ENCODE measurements at regions not wholly inside any gene's neighbourhood (a gene's known extent, or its start where the extent isn't known, plus 50 kb on each side); places are given as distances from the start of the nearest gene placed in this dataset.

DNA sequence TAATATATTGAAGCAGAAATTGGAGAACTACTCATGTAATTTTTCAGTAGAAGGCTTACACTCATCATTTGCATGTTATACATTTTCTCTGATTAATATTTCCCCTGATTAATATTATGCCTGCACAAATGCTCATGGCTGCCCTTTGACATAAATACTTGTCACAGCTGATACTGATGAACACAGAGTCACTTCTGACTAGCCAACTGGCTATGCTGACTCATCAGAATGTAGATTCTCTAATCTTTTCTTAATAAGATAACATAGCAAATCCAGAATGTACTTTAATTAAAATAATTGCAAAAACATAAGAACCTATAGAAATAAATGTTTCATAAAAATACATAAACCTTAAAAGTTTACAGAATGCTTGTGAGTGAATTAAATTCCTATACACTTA, 52.4 kb upstream of the C4orf54 start:
- Histone ChIP-seq H3K4me3 (no peak overlapping the region), H3K4me1 (no peaks in the 10 kb centered on the region), H3K9me3 (no peaks in the 10 kb centered on the region), H3K36me3 (no peaks in the 10 kb centered on the region), H3K27ac (no peak overlapping the region), H3K27me3 (no peaks in the 10 kb centered on the region)
- no peak for DNase-seq (ENCODE audit: low spot score in 2 of 2)
- TF ChIP-seq POLR2AphosphoS5 (IDR thresholded peaks at IDR 0.05), result no peak
- TF ChIP-seq, protein P1, sequence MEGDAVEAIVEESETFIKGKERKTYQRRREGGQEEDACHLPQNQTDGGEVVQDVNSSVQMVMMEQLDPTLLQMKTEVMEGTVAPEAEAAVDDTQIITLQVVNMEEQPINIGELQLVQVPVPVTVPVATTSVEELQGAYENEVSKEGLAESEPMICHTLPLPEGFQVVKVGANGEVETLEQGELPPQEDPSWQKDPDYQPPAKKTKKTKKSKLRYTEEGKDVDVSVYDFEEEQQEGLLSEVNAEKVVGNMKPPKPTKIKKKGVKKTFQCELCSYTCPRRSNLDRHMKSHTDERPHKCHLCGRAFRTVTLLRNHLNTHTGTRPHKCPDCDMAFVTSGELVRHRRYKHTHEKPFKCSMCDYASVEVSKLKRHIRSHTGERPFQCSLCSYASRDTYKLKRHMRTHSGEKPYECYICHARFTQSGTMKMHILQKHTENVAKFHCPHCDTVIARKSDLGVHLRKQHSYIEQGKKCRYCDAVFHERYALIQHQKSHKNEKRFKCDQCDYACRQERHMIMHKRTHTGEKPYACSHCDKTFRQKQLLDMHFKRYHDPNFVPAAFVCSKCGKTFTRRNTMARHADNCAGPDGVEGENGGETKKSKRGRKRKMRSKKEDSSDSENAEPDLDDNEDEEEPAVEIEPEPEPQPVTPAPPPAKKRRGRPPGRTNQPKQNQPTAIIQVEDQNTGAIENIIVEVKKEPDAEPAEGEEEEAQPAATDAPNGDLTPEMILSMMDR (IDR thresholded peaks at IDR 0.05), result no peak
- no peak for TF ChIP-seq POLR2A (IDR thresholded peaks at IDR 0.05)
- intact Hi-C loops (cut with DNase I; ENCODE audit: low total_unique reads), result no loop called here

DNA sequence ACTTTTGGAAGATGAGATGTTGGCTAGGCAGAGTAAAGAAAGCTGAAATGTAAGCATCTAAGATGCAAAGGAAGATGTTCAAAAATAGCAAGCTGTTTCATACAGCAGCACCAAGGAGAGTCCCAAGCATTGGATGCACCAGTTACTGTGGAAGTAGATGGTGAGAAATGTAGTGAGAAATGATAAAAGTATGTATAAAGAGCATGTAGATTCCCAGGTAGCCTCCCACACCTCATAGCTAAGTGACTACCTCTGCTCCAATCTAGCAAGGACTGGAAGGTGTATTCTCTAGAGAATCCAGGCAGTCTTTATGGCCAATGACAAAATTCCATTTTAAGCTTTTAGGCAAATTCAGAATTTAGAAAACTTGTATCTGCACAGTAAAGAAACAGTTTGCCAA, 50.9 kb upstream of the C4orf54 start:
- Histone ChIP-seq H3K4me1 (no peaks in the 10 kb centered on the region), H3K27ac (no peak overlapping the region), H3K9me3 (no peaks in the 10 kb centered on the region), H3K36me3 (no peaks in the 10 kb centered on the region), H3K27me3 (no peaks in the 10 kb centered on the region), H3K4me3 (no peak overlapping the region)
- DNase-seq (ENCODE audit: low spot score in 2 of 2), result no peak
- TF ChIP-seq, protein P1 (IDR thresholded peaks at IDR 0.05), result no peak
- TF ChIP-seq POLR2A (IDR thresholded peaks at IDR 0.05), result no peak
- TF ChIP-seq POLR2AphosphoS5 (IDR thresholded peaks at IDR 0.05), result no peak
- intact Hi-C loops (cut with DNase I; ENCODE audit: low total_unique reads), result no loop called here

All from breast epithelium (tissue), 4 donors.